HL-60 (cell line): ENCODE measurements at regions not wholly inside any gene's neighbourhood (a gene's known extent, or its start where the extent isn't known, plus 50 kb on each side); places are given as distances from the start of the nearest gene placed in this dataset.

Source experiments
- DNase-seq, 2 experiments: peaks; one replicate each; pipeline ENCODE4 v3.0.0-alpha.2; 2010 to 2020; ENCODE audit warnings: low read depth in 1 of 2, low spot score in 1 of 2
- H3K27ac ChIP-seq: fragments of 250-450 bp; sonication (Bioruptor Pico); replicated peaks from 2 replicates; pipeline ENCODE4 v1.5.1; 2020; ENCODE audit warnings: mild to moderate bottlenecking, moderate library complexity
- H3K27me3 ChIP-seq: fragments of 250-450 bp; sonication (Bioruptor Pico); 2 replicates; pipeline ENCODE4 v1.5.1; 2021; ENCODE audit warnings: mild to moderate bottlenecking, moderate library complexity; ENCODE audit not compliant: insufficient read depth, poor library complexity, severe bottlenecking
- H3K4me3 ChIP-seq: replicated peaks from 2 replicates; pipeline ENCODE4 v1.5.1; 2011; ENCODE audit warnings: mild to moderate bottlenecking, control low read depth, low read length; ENCODE audit not compliant: insufficient read depth
- CTCF ChIP-seq: IDR thresholded peaks from one replicate; pipeline ENCODE4 v1.5.1; 2011; ENCODE audit warnings: low read length, control low read depth, inconsistent platforms; ENCODE audit not compliant: insufficient read depth
- GABPA ChIP-seq: IDR thresholded peaks from 2 replicates; pipeline ENCODE4 v1.6.1; 2012; ENCODE audit warnings: low read depth
- POLR2AphosphoS5 ChIP-seq: IDR thresholded peaks from 2 replicates; pipeline ENCODE4 v1.6.1; 2012; ENCODE audit warnings: low read depth
- REST ChIP-seq: IDR thresholded peaks from 2 replicates; pipeline ENCODE4 v1.6.1; 2012; ENCODE audit warnings: low read depth; ENCODE audit not compliant: insufficient replicate concordance
- SPI1 ChIP-seq: IDR thresholded peaks from 2 replicates; pipeline ENCODE4 v1.6.1; 2012; ENCODE audit warnings: low read depth, mild to moderate bottlenecking, borderline replicate concordance

- DNase-seq = no peak
- H3K27ac ChIP-seq = no peak overlapping the region
- no peak overlapping the region for H3K4me3 ChIP-seq
- H3K27me3 ChIP-seq = no peaks in the 10 kb centered on the region
- TF ChIP-seq SPI1 (no peak), REST (no peak), GABPA (no peak), CTCF (no peak)
Measured at GRCh38 chr5:103621548-103621930, 59.0 kb upstream of the NUDT12 start.

- TF ChIP-seq CTCF (no peak), POLR2AphosphoS5 (no peak), GABPA (no peak), REST (no peak), SPI1 (no peak)
- H3K27ac ChIP-seq = no peak overlapping the region
- no peak overlapping the region for H3K4me3 ChIP-seq
- no peak for DNase-seq
- no peaks in the 10 kb centered on the region for H3K27me3 ChIP-seq
Measured at GRCh38 chr5:103620851-103621547, 58.4 kb upstream of the NUDT12 start.

- Histone ChIP-seq H3K4me3 (no peak overlapping the region), H3K27ac (no peak overlapping the region), H3K27me3 (no peaks in the 10 kb centered on the region)
- no peak for DNase-seq
- no peak for TF ChIP-seq POLR2AphosphoS5
- TF ChIP-seq SPI1 = no peak
- no peak for TF ChIP-seq GABPA
- no peak for TF ChIP-seq CTCF
- no peak for TF ChIP-seq REST
Measured at GRCh38 chr5:103617913-103618312, 55.3 kb upstream of the NUDT12 start.
